KMS-11 (cell line): ENCODE measurements at regions not wholly inside any gene's neighbourhood (a gene's known extent, or its start where the extent isn't known, plus 50 kb on each side); places are given as distances from the start of the nearest gene placed in this dataset.

ENCODE experiments used
- H2AFZ ChIP-seq: fragments of 200-600 bp; sonication (generic); 2 replicates; pipeline ENCODE4 v1.6.1; 2016; ENCODE audit warnings: antibody characterized with exemption, mixed run types, low read depth
- H3K27ac ChIP-seq: fragments of 200-600 bp; sonication (generic); 2 replicates; pipeline ENCODE4 v1.6.1; 2016; ENCODE audit warnings: mild to moderate bottlenecking, mixed run types
- H3K27me3 ChIP-seq: fragments of 200-600 bp; sonication (generic); 2 replicates; pipeline ENCODE4 v1.6.1; 2017; ENCODE audit warnings: mild to moderate bottlenecking, low read depth, mixed run types, moderate library complexity; ENCODE audit not compliant: insufficient read depth
- H3K36me3 ChIP-seq: fragments of 200-600 bp; sonication (generic); 2 replicates; pipeline ENCODE4 v1.6.1; 2017; ENCODE audit warnings: mild to moderate bottlenecking, mixed run types; ENCODE audit not compliant: insufficient read depth
- H3K4me1 ChIP-seq: fragments of 200-600 bp; sonication (generic); 2 replicates; pipeline ENCODE4 v1.6.1; 2016; ENCODE audit warnings: mild to moderate bottlenecking, low read depth, mixed run types; ENCODE audit not compliant: poor library complexity, severe bottlenecking
- H3K4me2 ChIP-seq: fragments of 200-600 bp; sonication (generic); 2 replicates; pipeline ENCODE4 v1.7.0; 2016; ENCODE audit warnings: mild to moderate bottlenecking, mixed run types
- H3K4me3 ChIP-seq: fragments of 200-600 bp; sonication (generic); IDR thresholded peaks from 2 replicates; pipeline ENCODE4 v1.6.1; 2017; ENCODE audit warnings: low read depth, low read length, mixed read lengths; ENCODE audit not compliant: insufficient read depth
- H3K79me2 ChIP-seq: fragments of 200-600 bp; sonication (generic); 2 replicates; pipeline ENCODE4 v1.6.1; 2016; ENCODE audit warnings: low read depth, mixed run types; ENCODE audit not compliant: insufficient read depth
- H3K9ac ChIP-seq: fragments of 200-600 bp; sonication (generic); 2 replicates; pipeline ENCODE4 v1.6.1; 2016; ENCODE audit warnings: mild to moderate bottlenecking, mixed run types
- H4K20me1 ChIP-seq: fragments of 200-600 bp; sonication (generic); 2 replicates; pipeline ENCODE4 v1.6.1; 2016; ENCODE audit warnings: mild to moderate bottlenecking, mixed run types; ENCODE audit not compliant: insufficient read depth
- CTCF ChIP-seq: fragments of 200-600 bp; sonication (generic); conservative IDR thresholded peaks from 2 replicates; pipeline ENCODE4 v1.6.1; 2017; ENCODE audit warnings: low read depth, mild to moderate bottlenecking, antibody characterized with exemption, low read length, moderate library complexity, mixed read lengths

- Histone ChIP-seq H3K36me3 (no peaks in the 10 kb centered on the region), H3K9ac (no peak overlapping the region), H3K4me2 (no peak overlapping the region), H3K27me3 (no peaks in the 10 kb centered on the region), H3K27ac (no peak overlapping the region), H3K79me2 (no peaks in the 10 kb centered on the region), H2AFZ (no peak overlapping the region), H4K20me1 (no peaks in the 10 kb centered on the region), H3K4me1 (peaks cover 11% of the 10 kb centered on the region), H3K4me3 (no peak overlapping the region)
- TF ChIP-seq CTCF: no peak
Measured at GRCh38 chr2:126788652-126789051, 110.0 kb upstream of the TEX51 start.

GRCh38 chr2:126790987-126791780, 107.5 kb upstream of the TEX51 start:
- Histone ChIP-seq H3K79me2 (no peaks in the 10 kb centered on the region), H3K4me2 (no peak overlapping the region), H3K9ac (no peak overlapping the region), H2AFZ (no peak overlapping the region), H3K27me3 (no peaks in the 10 kb centered on the region), H3K4me3 (no peak overlapping the region), H3K27ac (no peak overlapping the region), H3K36me3 (no peaks in the 10 kb centered on the region), H3K4me1 (peaks cover 25% of the 10 kb centered on the region), H4K20me1 (no peaks in the 10 kb centered on the region)
- TF ChIP-seq CTCF: no peak

GRCh38 chr2:126792186-126792585, 106.5 kb upstream of the TEX51 start:
- no peaks in the 10 kb centered on the region for H4K20me1 ChIP-seq
- H3K36me3 ChIP-seq: no peaks in the 10 kb centered on the region
- H3K4me1 ChIP-seq: peaks cover 25% of the 10 kb centered on the region
- H3K9ac ChIP-seq: no peak overlapping the region
- no peaks in the 10 kb centered on the region for H3K27me3 ChIP-seq
- no peak for TF ChIP-seq CTCF
- no peak overlapping the region for H3K27ac ChIP-seq
- H3K4me3 ChIP-seq: no peak overlapping the region
- H3K4me2 ChIP-seq: no peak overlapping the region
- no peak overlapping the region for H2AFZ ChIP-seq
- no peaks in the 10 kb centered on the region for H3K79me2 ChIP-seq

- no peaks in the 10 kb centered on the region for H3K79me2 ChIP-seq
- H3K4me1 ChIP-seq: peaks cover 25% of the 10 kb centered on the region
- no peak overlapping the region for H3K4me3 ChIP-seq
- TF ChIP-seq CTCF: no peak
- no peaks in the 10 kb centered on the region for H3K36me3 ChIP-seq
- no peak overlapping the region for H3K27ac ChIP-seq
- H3K27me3 ChIP-seq: no peaks in the 10 kb centered on the region
- H4K20me1 ChIP-seq: no peaks in the 10 kb centered on the region
- H3K9ac ChIP-seq: no peak overlapping the region
- no peak overlapping the region for H2AFZ ChIP-seq
- H3K4me2 ChIP-seq: peak overlapping the region; percentile 60
Measured at GRCh38 chr2:126792993-126793392, 105.7 kb upstream of the TEX51 start.
